ENCODE measurements at regions not wholly inside any gene's neighbourhood (a gene's known extent, or its start where the extent isn't known, plus 50 kb on each side); places are given as distances from the start of the nearest gene placed in this dataset.

GRCh38 chr5:124873188-124873587 lies 126.7 kb upstream of the ZNF608 start:
- H3K27me3 Mint-ChIP-seq (ENCODE audit: low read depth), result no peaks in the 10 kb centered on the region
- H3K36me3 Mint-ChIP-seq (ENCODE audit: low read depth), result peaks cover 1% of the 10 kb centered on the region
- H3K4me1 Mint-ChIP-seq (ENCODE audit: low read depth), result no peaks in the 10 kb centered on the region
- no peak overlapping the region for H3K4me3 Mint-ChIP-seq
- no peaks in the 10 kb centered on the region for H3K9me3 Mint-ChIP-seq
- H3K27ac Mint-ChIP-seq, result no peak overlapping the region

- no peak overlapping the region for H3K4me3 Mint-ChIP-seq
- H3K27ac Mint-ChIP-seq, result no peak overlapping the region
- no peaks in the 10 kb centered on the region for H3K9me3 Mint-ChIP-seq
- H3K36me3 Mint-ChIP-seq (ENCODE audit: low read depth), result peaks cover 1% of the 10 kb centered on the region
- H3K27me3 Mint-ChIP-seq (ENCODE audit: low read depth), result no peaks in the 10 kb centered on the region
- H3K4me1 Mint-ChIP-seq (ENCODE audit: low read depth), result no peaks in the 10 kb centered on the region
These were observed 127.3 kb upstream of the ZNF608 start for GRCh38 chr5:124873713-124874112.

- H3K27ac Mint-ChIP-seq, result no peak overlapping the region
- H3K4me3 Mint-ChIP-seq, result no peak overlapping the region
- H3K4me1 Mint-ChIP-seq (ENCODE audit: low read depth), result no peaks in the 10 kb centered on the region
- H3K36me3 Mint-ChIP-seq (ENCODE audit: low read depth), result peaks cover 1% of the 10 kb centered on the region
- H3K9me3 Mint-ChIP-seq, result no peaks in the 10 kb centered on the region
- no peaks in the 10 kb centered on the region for H3K27me3 Mint-ChIP-seq (ENCODE audit: low read depth)
These were observed 130.1 kb upstream of the ZNF608 start for GRCh38 chr5:124876566-124876965.

- H3K27me3 Mint-ChIP-seq (ENCODE audit: low read depth), result no peaks in the 10 kb centered on the region
- no peaks in the 10 kb centered on the region for H3K9me3 Mint-ChIP-seq
- no peak overlapping the region for H3K27ac Mint-ChIP-seq
- H3K4me1 Mint-ChIP-seq (ENCODE audit: low read depth), result no peaks in the 10 kb centered on the region
- H3K36me3 Mint-ChIP-seq (ENCODE audit: low read depth), result peaks cover 1% of the 10 kb centered on the region
- no peak overlapping the region for H3K4me3 Mint-ChIP-seq
These were observed 130.5 kb upstream of the ZNF608 start for GRCh38 chr5:124876983-124877382.

- H3K4me3 Mint-ChIP-seq, result no peak overlapping the region
- H3K27ac Mint-ChIP-seq, result no peak overlapping the region
- H3K27me3 Mint-ChIP-seq (ENCODE audit: low read depth), result no peaks in the 10 kb centered on the region
- H3K4me1 Mint-ChIP-seq (ENCODE audit: low read depth), result no peaks in the 10 kb centered on the region
- H3K9me3 Mint-ChIP-seq, result no peaks in the 10 kb centered on the region
- peaks cover 1% of the 10 kb centered on the region for H3K36me3 Mint-ChIP-seq (ENCODE audit: low read depth)
These were observed 131.2 kb upstream of the ZNF608 start for GRCh38 chr5:124877501-124878146.

- no peak overlapping the region for H3K27ac Mint-ChIP-seq
- peaks cover 1% of the 10 kb centered on the region for H3K36me3 Mint-ChIP-seq (ENCODE audit: low read depth)
- no peak overlapping the region for H3K4me3 Mint-ChIP-seq
- no peaks in the 10 kb centered on the region for H3K4me1 Mint-ChIP-seq (ENCODE audit: low read depth)
- H3K27me3 Mint-ChIP-seq (ENCODE audit: low read depth), result no peaks in the 10 kb centered on the region
- H3K9me3 Mint-ChIP-seq, result no peaks in the 10 kb centered on the region
These were observed 132.3 kb upstream of the ZNF608 start for GRCh38 chr5:124878583-124879342.

- no peaks in the 10 kb centered on the region for H3K4me1 Mint-ChIP-seq (ENCODE audit: low read depth)
- no peaks in the 10 kb centered on the region for H3K27me3 Mint-ChIP-seq (ENCODE audit: low read depth)
- no peak overlapping the region for H3K27ac Mint-ChIP-seq
- no peak overlapping the region for H3K4me3 Mint-ChIP-seq
- peaks cover 1% of the 10 kb centered on the region for H3K36me3 Mint-ChIP-seq (ENCODE audit: low read depth)
- no peaks in the 10 kb centered on the region for H3K9me3 Mint-ChIP-seq
These were observed 134.7 kb upstream of the ZNF608 start for GRCh38 chr5:124880903-124881697.

- Mint-ChIP-seq H3K36me3 (ENCODE audit: low read depth) (no peaks in the 10 kb centered on the region), H3K9me3 (no peaks in the 10 kb centered on the region), H3K27ac (no peak overlapping the region), H3K4me1 (ENCODE audit: low read depth) (no peaks in the 10 kb centered on the region), H3K27me3 (ENCODE audit: low read depth) (no peaks in the 10 kb centered on the region), H3K4me3 (no peak overlapping the region)
These were observed 137.2 kb upstream of the ZNF608 start for GRCh38 chr5:124883681-124884080.

GRCh38 chr5:124884114-124884513 lies 137.7 kb upstream of the ZNF608 start:
- Mint-ChIP-seq H3K27ac (no peak overlapping the region), H3K4me1 (ENCODE audit: low read depth) (peaks cover 2% of the 10 kb centered on the region), H3K4me3 (no peak overlapping the region), H3K36me3 (ENCODE audit: low read depth) (no peaks in the 10 kb centered on the region), H3K9me3 (no peaks in the 10 kb centered on the region), H3K27me3 (ENCODE audit: low read depth) (no peaks in the 10 kb centered on the region)

- Mint-ChIP-seq H3K27ac (no peak overlapping the region), H3K27me3 (ENCODE audit: low read depth) (no peaks in the 10 kb centered on the region), H3K4me1 (ENCODE audit: low read depth) (peaks cover 2% of the 10 kb centered on the region), H3K36me3 (ENCODE audit: low read depth) (no peaks in the 10 kb centered on the region), H3K9me3 (no peaks in the 10 kb centered on the region), H3K4me3 (no peak overlapping the region)
These were observed 139.1 kb upstream of the ZNF608 start for GRCh38 chr5:124885490-124885889.

- H3K4me3 Mint-ChIP-seq, result no peak overlapping the region
- H3K9me3 Mint-ChIP-seq, result no peaks in the 10 kb centered on the region
- H3K27ac Mint-ChIP-seq, result no peak overlapping the region
- H3K27me3 Mint-ChIP-seq (ENCODE audit: low read depth), result no peaks in the 10 kb centered on the region
- H3K36me3 Mint-ChIP-seq (ENCODE audit: low read depth), result no peaks in the 10 kb centered on the region
- peaks cover 2% of the 10 kb centered on the region for H3K4me1 Mint-ChIP-seq (ENCODE audit: low read depth)
These were observed 140.8 kb upstream of the ZNF608 start for GRCh38 chr5:124887223-124887622.

- H3K9me3 Mint-ChIP-seq, result no peaks in the 10 kb centered on the region
- no peak overlapping the region for H3K4me3 Mint-ChIP-seq
- no peaks in the 10 kb centered on the region for H3K27me3 Mint-ChIP-seq (ENCODE audit: low read depth)
- H3K36me3 Mint-ChIP-seq (ENCODE audit: low read depth), result no peaks in the 10 kb centered on the region
- H3K27ac Mint-ChIP-seq, result no peak overlapping the region
- H3K4me1 Mint-ChIP-seq (ENCODE audit: low read depth), result peaks cover 2% of the 10 kb centered on the region
These were observed 141.6 kb upstream of the ZNF608 start for GRCh38 chr5:124888050-124888506.

GRCh38 chr5:124888622-124889485 lies 142.4 kb upstream of the ZNF608 start:
- Mint-ChIP-seq H3K4me1 (ENCODE audit: low read depth) (peaks cover 2% of the 10 kb centered on the region), H3K27ac (no peak overlapping the region), H3K9me3 (no peaks in the 10 kb centered on the region), H3K36me3 (ENCODE audit: low read depth) (no peaks in the 10 kb centered on the region), H3K27me3 (ENCODE audit: low read depth) (no peaks in the 10 kb centered on the region), H3K4me3 (no peak overlapping the region)

GRCh38 chr5:124889486-124889825 lies 143.0 kb upstream of the ZNF608 start:
- no peaks in the 10 kb centered on the region for H3K27me3 Mint-ChIP-seq (ENCODE audit: low read depth)
- no peaks in the 10 kb centered on the region for H3K36me3 Mint-ChIP-seq (ENCODE audit: low read depth)
- H3K9me3 Mint-ChIP-seq, result no peaks in the 10 kb centered on the region
- no peak overlapping the region for H3K27ac Mint-ChIP-seq
- peaks cover 2% of the 10 kb centered on the region for H3K4me1 Mint-ChIP-seq (ENCODE audit: low read depth)
- H3K4me3 Mint-ChIP-seq, result no peak overlapping the region
